H9 (cell line): ENCODE measurements at regions not wholly inside any gene's neighbourhood (a gene's known extent, or its start where the extent isn't known, plus 50 kb on each side); places are given as distances from the start of the nearest gene placed in this dataset.

ENCODE experiments used
- DNase-seq: peaks from one replicate; pipeline ENCODE4 v3.0.0-alpha.2; 2017
- H2AFZ ChIP-seq: one replicate; pipeline ENCODE4 v1.6.1; 2013; ENCODE audit warnings: mild to moderate bottlenecking, low read length, control low read depth, moderate library complexity
- H2AK5ac ChIP-seq: 2 replicates; pipeline ENCODE4 v1.6.1; 2013; ENCODE audit warnings: low read length, control low read depth, mixed read lengths; ENCODE audit not compliant: insufficient read length
- H2BK120ac ChIP-seq: one replicate; pipeline ENCODE4 v1.6.1; 2013; ENCODE audit warnings: low read depth, mild to moderate bottlenecking, low read length, control low read depth, inconsistent platforms; ENCODE audit not compliant: poor library complexity, severe bottlenecking
- H2BK12ac ChIP-seq: 2 replicates; pipeline ENCODE4 v1.6.1; 2013; ENCODE audit warnings: low read length, control low read depth, mixed read lengths, low read depth; ENCODE audit not compliant: insufficient read length
- H2BK15ac ChIP-seq: 2 replicates; pipeline ENCODE4 v1.6.1; 2013; ENCODE audit warnings: low read depth, low read length, control low read depth
- H2BK20ac ChIP-seq: one replicate; pipeline ENCODE4 v1.6.1; 2013; ENCODE audit warnings: low read depth, mild to moderate bottlenecking, low read length, control low read depth, inconsistent platforms; ENCODE audit not compliant: poor library complexity, severe bottlenecking
- H2BK5ac ChIP-seq: 2 replicates; pipeline ENCODE4 v1.6.1; 2013; ENCODE audit warnings: low read length, control low read depth, mixed read lengths; ENCODE audit not compliant: insufficient read length
- H3K14ac ChIP-seq: 2 replicates; pipeline ENCODE4 v1.6.1; 2013; ENCODE audit warnings: low read length, control low read depth; ENCODE audit not compliant: insufficient read depth
- H3K18ac ChIP-seq: 2 replicates; pipeline ENCODE4 v1.6.1; 2013; ENCODE audit warnings: low read depth, mild to moderate bottlenecking, mixed read lengths, low read length, control low read depth; ENCODE audit not compliant: insufficient read length
- H3K23ac ChIP-seq: 2 replicates; pipeline ENCODE4 v1.6.1; 2013; ENCODE audit warnings: low read length, control low read depth, mixed read lengths, low read depth; ENCODE audit not compliant: insufficient read length
- H3K23me2 ChIP-seq: 2 replicates; pipeline ENCODE4 v1.6.1; 2013; ENCODE audit warnings: low read depth, mild to moderate bottlenecking, mixed read lengths, low read length, control low read depth; ENCODE audit not compliant: insufficient read length, poor library complexity, severe bottlenecking
- H3K27ac ChIP-seq: 2 replicates; pipeline ENCODE4 v1.5.1; 2013; ENCODE audit warnings: low read length, control low read depth, mixed read lengths, low read depth; ENCODE audit not compliant: insufficient read length
- H3K27me3 ChIP-seq: 2 replicates; pipeline ENCODE4 v1.6.1; 2013; ENCODE audit warnings: low read length, control low read depth, inconsistent platforms; ENCODE audit not compliant: insufficient read depth
- H3K4ac ChIP-seq: 2 replicates; pipeline ENCODE4 v1.6.1; 2013; ENCODE audit warnings: low read depth, mild to moderate bottlenecking, control low read depth, inconsistent platforms, low read length, moderate library complexity
- H3K4me1 ChIP-seq: 2 replicates; pipeline ENCODE4 v1.6.1; 2013; ENCODE audit warnings: low read length, control low read depth, inconsistent platforms; ENCODE audit not compliant: insufficient read depth
- H3K4me2 ChIP-seq: 2 replicates; pipeline ENCODE4 v1.6.1; 2013; ENCODE audit warnings: low read length, control low read depth, mixed read lengths; ENCODE audit not compliant: insufficient read length, insufficient read depth
- H3K56ac ChIP-seq: 2 replicates; pipeline ENCODE4 v1.6.1; 2013; ENCODE audit warnings: low read depth, mild to moderate bottlenecking, mixed read lengths, low read length, control low read depth; ENCODE audit not compliant: insufficient read length
- H3K79me1 ChIP-seq: 2 replicates; pipeline ENCODE4 v1.6.1; 2013; ENCODE audit warnings: low read depth, mild to moderate bottlenecking, moderate library complexity, low read length, control low read depth, inconsistent platforms; ENCODE audit not compliant: insufficient read depth, poor library complexity, severe bottlenecking
- H3K79me2 ChIP-seq: 2 replicates; pipeline ENCODE4 v1.6.1; 2013; ENCODE audit warnings: low read length, control low read depth, inconsistent platforms; ENCODE audit not compliant: insufficient read depth
- H3K9ac ChIP-seq: 2 replicates; pipeline ENCODE4 v1.6.1; 2013; ENCODE audit warnings: low read length, control low read depth, mixed read lengths; ENCODE audit not compliant: insufficient read length; ENCODE audit errors: extremely low read depth
- H3K9me3 ChIP-seq: one replicate; pipeline ENCODE4 v1.6.1; 2013; ENCODE audit warnings: low read depth, low read length, inconsistent platforms; ENCODE audit not compliant: control insufficient read depth
- H3T11ph ChIP-seq: one replicate; pipeline ENCODE4 v1.6.1; 2013; ENCODE audit warnings: mild to moderate bottlenecking, low read length, control low read depth, inconsistent platforms
- H4K20me1 ChIP-seq: one replicate; pipeline ENCODE4 v1.6.1; 2013; ENCODE audit not compliant: control insufficient read depth, insufficient read length, insufficient read depth
- H4K5ac ChIP-seq: 2 replicates; pipeline ENCODE4 v1.6.1; 2013; ENCODE audit warnings: low read depth, mild to moderate bottlenecking, mixed read lengths, low read length, control low read depth; ENCODE audit not compliant: insufficient read length
- H4K8ac ChIP-seq: replicated peaks from 2 replicates; pipeline ENCODE4 v1.6.1; 2013; ENCODE audit warnings: low read length, control low read depth, mixed read lengths, low read depth; ENCODE audit not compliant: insufficient read length
- H4K91ac ChIP-seq: 2 replicates; pipeline ENCODE4 v1.6.1; 2013; ENCODE audit warnings: low read depth, mild to moderate bottlenecking, moderate library complexity, mixed read lengths, low read length, control low read depth; ENCODE audit not compliant: insufficient read length
- H3K27ac Mint-ChIP-seq, 3 experiments: 2 replicates in 2 of 3; 3 replicates in 1 of 3; pipeline ENCODE4 v1.8.0; 2020 to 2021; ENCODE audit warnings: mixed read lengths in 3 of 3, mild to moderate bottlenecking in 1 of 3, moderate library complexity in 1 of 3
- H3K27me3 Mint-ChIP-seq: 2 replicates; pipeline ENCODE4 v1.8.0; 2021; ENCODE audit warnings: low read depth, mild to moderate bottlenecking, moderate library complexity, mixed read lengths
- H3K36me3 Mint-ChIP-seq, 3 experiments: 2 replicates in 2 of 3; 3 replicates in 1 of 3; pipeline ENCODE4 v1.8.0; 2020 to 2021; ENCODE audit warnings: low read depth in 3 of 3, mixed read lengths in 3 of 3; ENCODE audit not compliant: insufficient read depth in 1 of 3
- H3K4me1 Mint-ChIP-seq, 2 experiments: 2 replicates each; pipeline ENCODE4 v1.8.0; 2020; ENCODE audit warnings: mixed read lengths in 2 of 2
- H3K4me3 Mint-ChIP-seq, 2 experiments: 2 replicates in 1 of 2; 3 replicates in 1 of 2; pipeline ENCODE4 v1.8.0; 2020 to 2021; ENCODE audit warnings: mild to moderate bottlenecking in 2 of 2, mixed read lengths in 2 of 2, moderate library complexity in 1 of 2
- H3K9me3 Mint-ChIP-seq, 2 experiments: 2 replicates in 1 of 2; 3 replicates in 1 of 2; pipeline ENCODE4 v1.8.0; 2020; ENCODE audit warnings: mild to moderate bottlenecking in 2 of 2, mixed read lengths in 2 of 2, moderate library complexity in 1 of 2
- WGBS: extraction: QIAGEN DNeasy Blood & Tissue Kit; methylation state at CpG from one replicate; pipeline ENCODE4 v1.1.7; 2013; ENCODE audit warnings: missing lambda C conversion rate, low lambda C conversion rate, mixed read lengths; ENCODE audit not compliant: insufficient read length; ENCODE audit errors: extremely low coverage; 5-methylcytosine and 5-hydroxymethylcytosine counted together
- TF ChIP-seq, protein P1 (sequence below): fragments of 200-600 bp; sonication (generic); conservative IDR thresholded peaks from 3 replicates; pipeline ENCODE4 v1.8.0; 2021; ENCODE audit warnings: antibody characterized with exemption, mild to moderate bottlenecking

DNA sequence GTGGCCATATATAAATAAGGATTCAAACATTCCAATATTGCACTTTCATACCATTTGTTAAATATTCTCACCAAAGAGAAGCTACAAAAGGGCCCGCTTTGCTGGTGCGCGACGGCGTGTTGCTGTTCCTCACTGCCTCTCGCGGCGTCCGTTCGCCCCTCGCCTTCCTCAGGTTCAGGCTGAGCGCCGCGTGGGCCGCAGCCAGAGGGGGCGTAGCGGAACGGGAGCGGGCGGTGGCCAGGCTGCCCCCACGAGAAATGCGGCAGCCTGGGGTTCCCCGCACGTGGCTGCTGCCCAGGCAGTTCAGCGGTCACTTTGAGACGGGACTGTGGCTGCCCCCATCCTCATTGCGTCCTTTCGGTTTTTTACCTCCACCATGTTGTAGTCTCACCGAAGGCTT lies 67.3 kb upstream of the VWDE start:
- H3K27me3 ChIP-seq = no peaks in the 10 kb centered on the region
- no peak overlapping the region for H3K4ac ChIP-seq
- no peak overlapping the region for H4K5ac ChIP-seq
- H3K4me1 ChIP-seq = no peaks in the 10 kb centered on the region
- Mint-ChIP-seq H3K9me3 (no peaks in the 10 kb centered on the region), H3K4me1 (peaks cover 6 to 8% of the 10 kb centered on the region in 2 experiments), H3K27me3 (no peaks in the 10 kb centered on the region), H3K36me3 (no peaks in the 10 kb centered on the region), H3K4me3 (no peak overlapping the region), H3K27ac (no peak overlapping the region)
- no peak overlapping the region for H2AK5ac ChIP-seq
- no peak overlapping the region for H3K14ac ChIP-seq
- no peaks in the 10 kb centered on the region for H3K79me2 ChIP-seq
- H3K56ac ChIP-seq = no peak overlapping the region
- H4K8ac ChIP-seq = no peak overlapping the region
- H3K18ac ChIP-seq = no peak overlapping the region
- no peak overlapping the region for H3T11ph ChIP-seq
- no peak overlapping the region for H3K23ac ChIP-seq
- H2AFZ ChIP-seq = no peak overlapping the region
- no peak overlapping the region for H2BK12ac ChIP-seq
- WGBS = no CpG with 5 or more reads among the region's 29 CpGs
- H3K4me2 ChIP-seq = no peak overlapping the region
- no peak overlapping the region for H4K91ac ChIP-seq
- DNase-seq = no peak
- no peaks in the 10 kb centered on the region for H3K23me2 ChIP-seq
- H4K20me1 ChIP-seq = no peaks in the 10 kb centered on the region
- TF ChIP-seq, protein P1, sequence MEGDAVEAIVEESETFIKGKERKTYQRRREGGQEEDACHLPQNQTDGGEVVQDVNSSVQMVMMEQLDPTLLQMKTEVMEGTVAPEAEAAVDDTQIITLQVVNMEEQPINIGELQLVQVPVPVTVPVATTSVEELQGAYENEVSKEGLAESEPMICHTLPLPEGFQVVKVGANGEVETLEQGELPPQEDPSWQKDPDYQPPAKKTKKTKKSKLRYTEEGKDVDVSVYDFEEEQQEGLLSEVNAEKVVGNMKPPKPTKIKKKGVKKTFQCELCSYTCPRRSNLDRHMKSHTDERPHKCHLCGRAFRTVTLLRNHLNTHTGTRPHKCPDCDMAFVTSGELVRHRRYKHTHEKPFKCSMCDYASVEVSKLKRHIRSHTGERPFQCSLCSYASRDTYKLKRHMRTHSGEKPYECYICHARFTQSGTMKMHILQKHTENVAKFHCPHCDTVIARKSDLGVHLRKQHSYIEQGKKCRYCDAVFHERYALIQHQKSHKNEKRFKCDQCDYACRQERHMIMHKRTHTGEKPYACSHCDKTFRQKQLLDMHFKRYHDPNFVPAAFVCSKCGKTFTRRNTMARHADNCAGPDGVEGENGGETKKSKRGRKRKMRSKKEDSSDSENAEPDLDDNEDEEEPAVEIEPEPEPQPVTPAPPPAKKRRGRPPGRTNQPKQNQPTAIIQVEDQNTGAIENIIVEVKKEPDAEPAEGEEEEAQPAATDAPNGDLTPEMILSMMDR = no peak
- no peak overlapping the region for H2BK20ac ChIP-seq
- no peak overlapping the region for H2BK15ac ChIP-seq
- H2BK120ac ChIP-seq = no peak overlapping the region
- no peaks in the 10 kb centered on the region for H3K9me3 ChIP-seq
- no peak overlapping the region for H2BK5ac ChIP-seq
- H3K79me1 ChIP-seq = no peaks in the 10 kb centered on the region
- H3K27ac ChIP-seq = no peak overlapping the region
- no peak overlapping the region for H3K9ac ChIP-seq
